AG08396 (cell line): ENCODE measurements at regions not wholly inside any gene's neighbourhood (a gene's known extent, or its start where the extent isn't known, plus 50 kb on each side); places are given as distances from the start of the nearest gene placed in this dataset.
"Not testable (repeated sequence)": the region's sequence is repeated elsewhere in the genome, so short reads cannot be mapped to it uniquely, and the experiment has no call there.

ENCODE experiments used
- DNase-seq: peaks from one replicate; pipeline ENCODE4 v3.0.0; 2012; ENCODE audit warnings: low spot score, mixed read lengths

DNA sequence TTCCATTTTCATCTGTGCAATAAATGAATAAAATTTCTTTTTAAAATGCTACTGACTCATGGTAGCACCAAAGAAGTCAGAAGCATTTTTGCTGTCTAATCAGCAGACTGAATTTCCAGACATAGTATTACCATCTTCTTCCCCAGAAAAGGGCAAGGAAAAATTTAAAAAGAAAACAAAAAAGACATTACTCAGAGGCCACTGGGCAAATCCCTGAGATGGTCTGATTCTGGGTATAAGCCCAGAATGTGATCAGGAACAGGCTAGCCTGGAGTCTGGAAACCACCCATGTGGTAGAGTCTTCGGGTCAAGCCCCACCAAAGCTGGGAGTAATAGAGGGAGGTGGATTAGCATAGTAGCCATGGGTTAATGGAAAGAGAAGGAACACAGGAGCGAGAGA, 342.8 kb downstream of the FBXW7 start:
- DNase-seq = no peak

DNA sequence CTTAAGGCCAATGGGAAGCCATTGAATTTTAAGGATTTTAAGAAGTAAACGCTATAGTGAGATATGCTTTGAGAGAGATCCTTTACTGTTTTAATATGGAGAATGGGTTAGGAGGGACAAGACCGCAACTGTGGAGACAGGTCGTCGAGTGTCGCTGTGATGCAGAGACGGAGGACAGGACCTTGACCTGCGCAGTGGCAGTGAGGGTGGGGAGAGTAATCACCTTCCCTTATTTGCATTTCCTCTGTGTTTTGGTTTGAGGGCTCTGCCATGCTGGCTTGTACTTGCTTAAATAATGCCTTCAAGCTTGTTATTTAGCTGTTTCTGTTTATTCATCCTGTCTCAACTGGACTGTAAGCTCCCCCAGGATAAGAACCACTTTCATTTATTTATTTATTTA, 345.0 kb downstream of the FBXW7 start:
- no peak for DNase-seq

DNA sequence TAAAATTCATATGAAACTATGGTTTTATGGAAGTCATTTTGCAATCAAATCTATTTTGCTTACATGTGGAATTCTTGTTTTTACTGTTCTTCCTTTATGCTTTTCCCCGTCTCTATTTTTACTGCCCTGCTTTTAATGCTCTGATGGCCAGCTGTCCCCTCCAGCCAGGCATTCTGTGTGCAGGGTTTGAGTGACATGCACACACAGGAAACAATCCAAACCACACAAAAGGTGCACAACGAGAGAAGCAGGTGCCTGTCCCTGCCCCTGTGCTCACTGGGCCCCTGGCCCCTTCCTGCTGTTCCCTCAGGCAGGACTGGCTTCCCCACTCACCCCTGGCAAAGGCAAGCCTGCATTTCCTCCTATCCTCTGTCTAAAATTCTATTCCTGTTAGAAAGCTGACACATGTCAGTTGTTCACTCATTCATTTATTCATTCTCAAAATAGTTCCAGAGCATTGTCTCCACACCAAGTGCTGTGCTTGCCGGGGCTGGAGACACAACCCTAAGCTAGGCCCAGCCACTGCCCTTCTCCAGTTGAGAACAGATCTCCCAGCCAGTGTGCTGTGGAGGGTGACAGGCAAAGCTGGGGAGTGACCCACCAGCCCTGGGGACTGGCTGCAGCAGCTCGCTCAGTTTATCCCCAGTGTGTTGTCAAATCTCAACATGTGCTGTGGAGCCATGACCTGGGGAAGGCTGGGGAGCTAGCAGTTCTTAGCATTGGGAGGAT, 346.3 kb downstream of the FBXW7 start:
- DNase-seq = no peak

DNA sequence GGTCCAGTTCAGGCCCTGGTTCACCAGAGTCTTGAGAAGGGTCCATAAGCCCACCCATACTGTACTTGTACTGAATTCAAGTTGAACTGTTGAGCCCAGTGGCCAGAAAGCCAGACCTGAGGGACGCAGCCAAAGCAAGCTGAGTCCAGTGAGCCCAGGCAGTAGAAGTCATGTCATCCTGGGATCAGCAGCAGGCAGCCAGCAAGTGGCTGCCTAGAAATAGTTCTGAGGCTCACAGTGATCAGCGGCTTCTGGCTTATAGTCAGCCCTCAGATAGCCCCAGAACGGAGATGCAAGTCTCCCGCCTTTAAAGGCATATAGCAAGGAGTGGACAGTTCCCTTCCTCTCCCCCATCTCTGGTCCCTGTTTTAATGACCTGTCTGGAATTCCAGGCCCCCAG, 347.1 kb downstream of the FBXW7 start:
- DNase-seq = no peak

DNA sequence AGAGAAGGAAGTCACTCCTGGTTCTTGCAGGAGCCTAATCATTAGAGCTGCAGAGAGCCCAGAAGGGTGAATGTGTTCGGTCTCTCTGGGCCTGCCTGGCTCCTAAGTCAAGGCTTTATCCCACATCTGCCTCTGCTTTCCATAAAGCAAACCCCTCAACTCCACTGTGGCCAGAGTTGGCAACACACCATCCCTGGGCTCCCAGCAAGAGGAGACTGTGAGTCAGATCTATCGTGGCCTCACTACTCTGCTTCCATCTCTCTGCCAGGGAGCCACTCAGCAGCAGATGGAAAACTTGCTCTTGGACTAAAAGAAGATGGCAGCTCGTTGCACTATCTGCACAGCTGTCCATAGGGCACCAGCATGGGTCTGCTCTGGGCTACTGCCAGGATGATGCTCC, 348.2 kb downstream of the FBXW7 start:
- DNase-seq = no peak

DNA sequence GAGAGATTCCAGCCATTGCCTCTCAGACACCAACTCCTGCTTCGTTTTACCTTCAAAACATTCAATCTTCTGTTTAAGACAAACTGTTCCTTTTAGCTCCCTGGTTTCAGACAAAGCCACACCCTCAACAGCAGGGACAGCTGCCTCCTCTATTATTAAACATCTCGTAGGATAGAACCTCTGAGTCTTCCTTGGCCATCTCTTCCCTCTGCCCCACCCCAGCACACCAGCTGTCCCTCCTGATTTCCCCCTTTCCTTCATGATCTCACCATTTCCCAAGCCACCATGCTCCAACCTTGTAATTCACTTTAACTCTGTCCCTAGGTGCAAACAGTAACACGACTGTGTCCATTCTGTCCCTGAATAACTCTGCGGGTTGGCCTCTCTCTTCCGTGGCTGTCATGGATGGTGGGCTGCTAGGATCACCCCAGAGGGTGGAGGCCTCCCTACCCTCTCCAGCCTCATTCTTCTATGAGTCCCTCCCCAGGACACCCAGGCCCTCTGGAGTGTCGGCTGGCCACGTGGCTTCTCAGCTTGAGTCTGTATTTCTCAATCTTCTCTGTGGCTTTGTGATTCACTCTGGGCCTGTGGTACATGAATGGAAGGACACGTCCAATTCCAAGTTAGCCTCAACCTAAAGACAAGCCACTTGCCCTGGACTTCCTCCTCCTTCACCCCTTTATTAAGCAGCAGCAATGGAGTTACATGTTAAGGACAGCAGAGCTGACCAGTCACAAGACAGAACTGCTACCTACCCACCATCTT, 349.9 kb downstream of the FBXW7 start:
- no peak for DNase-seq

DNA sequence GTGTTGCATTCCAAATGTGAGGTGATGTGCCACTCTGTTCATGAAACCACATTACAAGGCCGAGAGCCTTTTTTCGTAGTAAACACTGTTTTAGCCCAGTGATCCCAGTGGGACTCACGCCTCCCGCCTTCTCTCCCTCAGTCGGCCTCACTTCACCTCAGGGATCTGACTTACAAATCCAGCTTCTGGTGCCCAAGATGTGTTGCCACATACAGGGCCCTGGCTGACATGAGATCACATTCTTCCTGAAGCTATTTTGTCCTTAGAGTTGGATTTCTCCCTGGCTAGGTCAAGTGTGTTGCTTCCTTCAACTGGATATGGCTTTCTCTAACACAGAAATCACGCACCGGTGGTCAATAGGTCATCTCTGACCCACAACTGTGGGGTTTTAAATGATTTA, 354.7 kb downstream of the FBXW7 start:
- DNase-seq = no peak

DNA sequence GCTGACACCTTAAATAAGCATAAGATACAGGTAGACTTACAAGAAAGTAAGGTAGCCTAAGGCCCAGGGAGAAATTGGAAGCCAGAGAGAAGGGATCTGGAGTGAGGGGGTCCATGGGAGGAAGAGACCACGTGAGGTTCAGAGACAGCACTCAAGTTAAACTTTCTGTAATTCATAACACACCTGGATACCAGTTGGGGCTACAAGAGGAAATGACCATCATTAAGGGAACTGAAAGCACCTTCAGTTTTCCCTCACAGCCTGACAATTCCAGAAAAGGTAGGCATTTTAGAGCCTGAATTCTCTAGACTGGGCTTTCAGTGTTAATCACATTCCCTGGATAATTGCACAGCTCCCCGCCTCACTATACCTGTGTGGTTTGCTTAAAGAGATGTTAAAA, 355.5 kb downstream of the FBXW7 start:
- no peak for DNase-seq

DNA sequence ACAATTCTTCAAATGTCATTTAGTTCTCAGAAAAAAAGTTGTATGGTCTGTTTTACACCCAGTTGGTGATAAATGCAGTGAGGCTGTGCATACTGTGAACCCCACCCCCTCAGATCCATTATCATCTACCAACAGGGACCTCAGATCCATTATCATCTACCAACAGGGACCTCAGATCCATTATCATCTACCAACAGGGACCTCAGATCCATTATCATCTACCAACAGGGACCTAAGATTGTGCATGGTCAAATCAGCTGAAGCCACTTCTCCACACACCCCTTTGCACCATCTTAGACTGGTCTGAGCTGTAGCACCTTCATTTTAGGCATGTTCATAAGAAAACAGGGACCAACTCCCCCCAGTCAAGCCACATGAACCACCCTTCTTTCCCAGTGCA, 358.4 kb downstream of the FBXW7 start:
- DNase-seq = not testable (repeated sequence)

DNA sequence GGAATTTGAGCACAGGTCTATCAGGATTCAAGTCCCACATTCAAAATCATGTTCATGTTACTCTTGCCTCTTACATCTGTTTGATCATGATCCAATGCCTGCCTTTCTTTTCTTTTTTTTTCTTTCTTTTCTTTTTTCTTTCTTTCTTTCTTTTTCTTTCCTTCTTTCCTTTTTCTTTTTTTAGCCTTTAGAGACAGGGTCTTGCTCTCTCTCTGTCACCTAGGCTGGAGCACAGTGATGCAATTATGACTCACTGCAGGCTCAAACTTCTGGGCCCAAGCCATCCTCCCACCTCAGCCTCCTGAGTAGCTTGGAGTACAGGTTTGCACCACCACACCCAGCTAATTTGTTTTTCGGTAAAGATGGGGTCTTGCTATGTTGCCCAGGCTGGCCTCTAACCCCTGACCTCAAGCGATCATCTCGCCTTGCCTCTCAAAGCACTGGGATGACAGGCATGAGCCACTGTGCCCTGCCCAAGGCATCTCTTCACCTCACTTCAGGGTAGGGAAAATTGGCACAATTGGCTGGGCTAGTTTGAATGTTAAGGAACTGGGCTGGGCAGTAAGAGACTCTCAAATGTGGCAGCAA, 359.2 kb downstream of the FBXW7 start:
- DNase-seq = no peak

DNA sequence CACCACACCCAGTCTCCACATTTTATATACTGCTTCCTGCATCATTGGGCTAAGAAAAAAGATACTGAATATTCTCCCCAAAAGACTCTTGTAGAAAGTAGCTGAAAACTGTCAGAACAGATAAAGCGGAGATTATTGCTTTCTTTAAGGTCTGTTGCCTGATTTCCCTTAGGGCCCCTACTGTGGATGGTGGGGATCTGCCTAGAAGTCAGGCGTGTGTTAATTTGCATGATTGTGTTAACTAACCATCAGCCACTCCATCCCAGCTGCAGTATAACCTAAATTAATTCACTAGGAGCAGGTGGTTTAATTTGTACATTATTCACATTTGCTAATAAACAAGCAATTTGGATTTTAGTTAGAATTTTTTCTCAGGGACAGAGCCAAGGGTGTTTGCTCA, 360.3 kb downstream of the FBXW7 start:
- no peak for DNase-seq

DNA sequence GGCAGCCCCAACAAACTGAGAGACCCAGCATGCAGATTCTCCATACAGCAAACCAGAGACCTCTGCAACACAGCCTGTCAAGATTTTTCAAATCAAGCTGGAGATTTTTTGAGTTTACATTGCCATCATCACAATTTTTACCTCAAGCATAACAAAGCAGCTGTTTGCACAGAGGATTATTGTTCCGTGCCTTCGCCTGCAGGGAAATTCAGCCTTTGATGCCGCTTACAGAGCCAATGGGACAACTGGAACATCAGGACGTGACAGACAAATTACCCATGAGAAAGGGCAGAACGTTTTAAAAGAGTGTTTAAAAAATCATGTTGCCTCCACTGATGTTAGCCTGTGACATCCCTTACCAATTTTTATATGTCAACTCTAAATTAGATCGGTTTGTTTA, 363.7 kb downstream of the FBXW7 start:
- DNase-seq = no peak

DNA sequence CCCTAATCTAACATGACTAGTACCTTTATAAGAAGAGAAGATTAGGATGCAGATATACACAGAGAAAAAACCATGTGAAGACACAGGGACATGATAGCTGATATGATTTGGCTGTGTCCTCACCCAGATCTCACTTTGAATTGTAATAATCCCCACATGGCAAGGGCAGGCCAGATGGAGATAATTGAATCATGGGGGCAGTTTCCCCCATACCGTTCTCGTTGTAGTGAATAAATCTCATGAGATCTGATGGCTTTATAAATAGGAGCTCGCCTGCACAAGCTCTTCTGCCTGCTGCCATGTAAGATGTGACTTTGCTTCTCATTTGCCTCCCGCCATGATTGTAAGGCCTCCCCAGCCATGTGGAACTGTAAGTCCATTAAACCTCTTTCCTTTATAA, 364.3 kb downstream of the FBXW7 start:
- no peak for DNase-seq

DNA sequence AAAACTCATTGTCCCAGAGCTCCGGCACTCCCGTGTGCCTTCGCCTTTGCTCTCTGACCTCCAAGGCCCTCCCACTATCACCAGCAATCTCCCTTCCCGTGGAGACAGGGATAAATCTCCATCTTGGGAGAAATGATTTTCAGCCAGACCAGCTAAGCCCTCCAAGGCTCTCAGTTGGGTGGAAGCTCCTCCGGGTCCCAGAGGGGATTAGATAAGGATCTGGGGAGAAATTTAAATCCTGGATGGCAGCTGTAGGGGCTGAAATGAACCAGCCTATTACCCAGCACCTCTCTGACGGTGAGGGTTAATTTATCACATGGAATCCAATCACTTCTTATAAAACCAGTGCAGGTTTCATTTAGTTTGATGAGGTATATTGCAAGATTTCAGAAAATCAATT, 366.2 kb downstream of the FBXW7 start:
- no peak for DNase-seq

DNA sequence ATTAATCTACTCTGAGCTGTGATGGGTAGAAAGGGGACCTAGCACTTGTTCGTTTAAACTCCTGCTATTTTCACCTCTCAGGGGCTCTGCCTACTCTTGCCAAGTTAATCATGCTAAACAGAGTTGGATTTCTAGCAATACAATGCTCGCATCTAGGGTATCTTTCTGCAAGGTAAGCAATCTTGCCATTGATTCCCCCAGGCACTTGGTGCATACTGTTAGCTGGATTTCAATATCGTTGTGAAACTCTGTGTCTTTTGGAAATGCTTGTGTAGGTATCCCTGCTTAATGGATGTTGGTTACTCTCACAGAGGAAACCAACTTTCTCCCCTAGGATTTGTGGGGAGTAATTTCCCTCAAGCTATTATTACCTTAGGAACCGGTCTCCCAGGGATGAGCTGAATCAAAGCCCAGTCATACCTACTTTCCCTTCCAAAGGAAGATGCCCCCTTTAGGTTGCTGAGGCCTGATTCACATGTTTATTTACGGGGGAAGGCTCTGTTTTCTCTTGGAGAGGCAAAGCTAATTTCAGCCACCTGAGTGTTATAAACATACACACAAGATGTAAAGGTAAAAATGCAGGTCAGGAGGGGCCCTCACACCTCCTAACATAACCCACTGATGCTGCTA, 366.8 kb downstream of the FBXW7 start:
- no peak for DNase-seq

DNA sequence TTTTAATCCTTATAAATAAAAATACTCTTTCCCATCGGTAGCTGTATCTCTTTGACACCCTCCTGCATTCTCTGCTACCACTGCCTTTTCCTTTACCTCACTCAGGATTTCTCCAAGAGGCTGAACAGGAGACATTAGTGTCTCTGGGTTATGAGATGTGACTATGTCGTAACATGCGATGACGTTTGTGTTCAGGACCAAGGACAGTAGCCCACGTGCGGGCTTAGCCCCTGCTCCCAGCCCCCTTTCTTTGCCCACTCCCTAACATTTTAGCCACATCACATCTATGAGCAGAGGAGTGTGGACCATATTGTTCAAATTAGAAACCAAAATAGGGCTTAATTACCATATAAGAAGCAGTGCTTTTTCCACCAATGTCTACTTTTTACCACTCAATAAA, 369.3 kb downstream of the FBXW7 start:
- peak; percentile 20 for DNase-seq

DNA sequence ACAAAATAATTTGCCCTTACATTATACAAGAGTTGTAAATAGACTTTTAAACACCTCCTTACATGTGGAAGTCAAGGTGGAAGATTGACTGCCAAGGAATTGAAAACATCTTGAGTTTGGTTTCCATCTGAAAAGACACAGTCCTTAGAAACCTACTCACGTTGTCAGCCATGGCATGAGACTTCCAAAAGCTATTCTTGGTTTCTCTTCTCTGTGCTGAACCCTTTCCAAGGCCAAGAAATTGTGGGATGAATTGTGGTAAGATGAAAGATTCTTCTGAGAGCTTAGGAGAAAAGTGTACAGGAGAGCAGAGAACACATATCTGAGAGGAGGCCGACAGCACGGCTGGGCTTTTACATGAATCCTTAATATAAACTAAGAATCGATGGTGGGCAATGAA, 370.0 kb downstream of the FBXW7 start:
- no peak for DNase-seq

DNA sequence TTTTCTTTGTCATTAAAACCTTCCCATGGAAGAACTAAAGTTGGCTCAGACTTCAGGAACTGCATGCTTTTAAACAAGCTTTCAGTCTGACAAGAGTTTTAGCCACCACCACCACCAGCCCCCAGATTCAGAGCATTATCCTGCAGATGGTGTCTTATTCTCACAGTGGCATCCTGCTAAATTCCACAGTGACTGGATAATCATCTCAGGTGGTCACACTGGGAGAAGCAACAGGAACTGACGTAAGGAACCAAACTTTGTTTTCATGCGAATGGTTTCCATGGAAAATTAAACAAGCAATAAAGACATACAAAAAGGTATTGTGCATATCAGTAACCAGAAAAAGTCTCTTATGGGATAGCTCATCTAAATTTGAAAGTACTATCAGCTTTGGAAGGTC, 370.7 kb downstream of the FBXW7 start:
- DNase-seq = no peak

DNA sequence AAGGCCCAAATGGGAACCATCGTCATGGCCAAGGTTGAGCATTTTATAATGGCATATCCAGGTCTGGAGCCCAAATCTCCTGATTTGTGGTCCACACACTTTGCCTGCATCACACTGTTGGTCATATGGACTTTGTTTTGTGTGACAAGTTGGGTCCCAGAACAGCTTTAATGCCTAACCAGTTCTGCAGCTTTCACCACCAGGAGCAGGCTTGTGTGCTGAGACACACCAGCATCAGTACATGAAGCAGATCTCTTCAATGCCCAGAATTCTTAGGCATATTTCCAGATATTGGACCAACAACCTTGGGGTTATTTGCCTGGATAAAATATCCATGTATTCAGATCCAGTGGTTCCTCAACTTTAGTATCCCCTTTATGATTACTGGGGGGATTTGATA, 371.3 kb downstream of the FBXW7 start:
- DNase-seq = no peak

DNA sequence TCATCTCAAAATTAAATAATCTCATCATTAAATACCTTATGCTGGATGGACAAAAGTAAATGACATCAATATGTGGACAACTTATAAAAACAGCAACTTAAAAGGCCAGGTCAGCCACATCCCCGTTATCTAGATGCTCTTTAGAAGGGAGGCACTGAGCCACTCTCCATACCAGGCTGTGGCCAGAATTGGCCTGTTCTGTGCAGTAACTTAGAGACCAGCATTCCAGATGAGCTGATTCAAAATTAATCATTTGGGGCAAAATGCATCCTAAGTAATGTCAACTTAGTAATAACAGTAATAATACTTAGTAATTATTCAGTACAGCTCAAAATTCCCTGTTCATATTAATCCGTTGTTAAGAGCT, 373.6 kb downstream of the FBXW7 start:
- DNase-seq = no peak

DNA sequence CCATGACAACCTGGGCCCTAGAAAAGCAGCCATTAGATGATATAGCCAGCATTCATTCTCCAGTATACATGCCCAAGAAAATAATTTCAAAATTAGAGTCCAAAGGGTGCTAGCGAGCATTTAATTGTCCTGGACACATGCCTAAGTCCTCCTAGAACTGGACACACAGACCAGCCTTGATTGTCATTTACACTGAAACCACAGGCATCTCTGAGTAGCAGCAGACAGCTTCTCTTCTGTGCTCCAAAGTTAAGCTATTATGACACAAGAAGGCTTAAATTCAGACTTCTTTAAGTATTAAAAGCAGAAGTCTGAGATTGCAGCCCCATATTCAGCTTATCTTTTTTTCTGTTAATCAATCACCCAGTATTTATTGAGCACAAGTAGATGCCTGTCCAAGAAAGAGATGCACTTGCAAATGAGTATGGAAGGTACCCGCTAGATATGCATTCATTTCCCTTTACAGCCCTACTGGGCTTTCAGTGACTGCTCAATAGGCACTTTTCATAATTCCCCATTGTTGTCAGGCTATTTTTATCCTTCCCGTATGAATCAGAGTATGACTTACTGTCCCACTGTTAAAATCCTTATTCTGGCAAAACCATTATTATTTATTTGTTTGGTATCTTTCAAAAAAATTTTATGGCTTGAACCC, 374.1 kb downstream of the FBXW7 start:
- DNase-seq = no peak

DNA sequence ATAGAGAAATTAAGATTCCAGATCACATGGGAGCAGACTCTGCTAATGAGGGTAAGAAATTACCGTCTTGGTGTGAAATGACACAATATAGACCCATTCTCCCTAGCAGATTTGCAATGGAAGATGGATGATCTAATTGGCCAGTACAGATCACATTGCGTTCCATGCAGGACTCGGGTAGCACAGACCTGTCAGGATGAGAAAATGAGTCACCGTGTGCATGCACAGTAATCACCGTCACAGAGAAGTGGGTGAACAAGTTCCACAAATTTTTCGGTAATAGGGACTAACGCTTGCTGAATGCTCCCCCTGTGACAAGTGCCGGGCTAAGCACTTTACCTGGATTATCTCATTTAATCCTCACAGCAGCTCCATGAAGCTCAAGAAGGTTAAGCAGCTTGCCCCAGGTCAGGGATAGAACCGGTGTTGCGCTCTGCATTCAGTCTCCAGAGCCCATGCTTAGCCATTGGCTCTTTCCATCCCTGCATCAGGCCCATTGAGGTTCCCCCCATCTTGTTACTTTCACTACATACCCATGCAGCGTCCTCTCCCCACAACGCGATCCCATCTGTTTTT, 375.6 kb downstream of the FBXW7 start:
- DNase-seq = no peak
